Epithelial cell of esophagus (primary cell): ENCODE measurements at regions not wholly inside any gene's neighbourhood (a gene's known extent, or its start where the extent isn't known, plus 50 kb on each side); places are given as distances from the start of the nearest gene placed in this dataset.

Experiments used
- DNase-seq: peaks from one replicate; pipeline ENCODE4 v3.0.0; 2010; ENCODE audit warnings: low read depth
- H3K4me3 ChIP-seq: 2 replicates; pipeline ENCODE4 v1.5.1; 2011; ENCODE audit warnings: mild to moderate bottlenecking, low read length, control low read depth
- TF ChIP-seq, protein P1 (sequence below): IDR thresholded peaks from 2 replicates; pipeline ENCODE4 v1.5.1; 2011; ENCODE audit warnings: low read depth, mild to moderate bottlenecking, low read length, control low read depth, inconsistent platforms; ENCODE audit not compliant: insufficient read depth; ENCODE audit errors: missing control alignments

DNA sequence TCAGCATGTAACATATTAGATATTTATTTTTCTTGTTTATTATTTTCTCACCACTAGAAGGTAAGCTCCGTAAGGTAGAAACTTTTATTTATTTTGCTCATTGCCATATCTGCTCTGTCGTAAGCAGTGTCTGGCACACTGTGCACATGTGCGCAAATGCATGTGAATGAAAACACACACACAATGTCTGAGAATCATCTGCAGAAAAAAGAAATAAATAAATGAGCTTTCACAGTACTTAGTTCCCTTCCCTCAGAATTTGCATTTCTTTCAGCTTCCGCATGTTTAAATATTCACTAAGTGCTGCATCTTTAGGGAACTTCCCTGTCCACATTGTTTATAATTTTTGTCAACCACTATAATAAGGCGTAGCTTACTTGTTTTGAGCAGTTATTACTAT is 963.0 kb upstream of the PABPC4L start:
- DNase-seq, result no peak
- no peak overlapping the region for H3K4me3 ChIP-seq
- TF ChIP-seq, protein P1, sequence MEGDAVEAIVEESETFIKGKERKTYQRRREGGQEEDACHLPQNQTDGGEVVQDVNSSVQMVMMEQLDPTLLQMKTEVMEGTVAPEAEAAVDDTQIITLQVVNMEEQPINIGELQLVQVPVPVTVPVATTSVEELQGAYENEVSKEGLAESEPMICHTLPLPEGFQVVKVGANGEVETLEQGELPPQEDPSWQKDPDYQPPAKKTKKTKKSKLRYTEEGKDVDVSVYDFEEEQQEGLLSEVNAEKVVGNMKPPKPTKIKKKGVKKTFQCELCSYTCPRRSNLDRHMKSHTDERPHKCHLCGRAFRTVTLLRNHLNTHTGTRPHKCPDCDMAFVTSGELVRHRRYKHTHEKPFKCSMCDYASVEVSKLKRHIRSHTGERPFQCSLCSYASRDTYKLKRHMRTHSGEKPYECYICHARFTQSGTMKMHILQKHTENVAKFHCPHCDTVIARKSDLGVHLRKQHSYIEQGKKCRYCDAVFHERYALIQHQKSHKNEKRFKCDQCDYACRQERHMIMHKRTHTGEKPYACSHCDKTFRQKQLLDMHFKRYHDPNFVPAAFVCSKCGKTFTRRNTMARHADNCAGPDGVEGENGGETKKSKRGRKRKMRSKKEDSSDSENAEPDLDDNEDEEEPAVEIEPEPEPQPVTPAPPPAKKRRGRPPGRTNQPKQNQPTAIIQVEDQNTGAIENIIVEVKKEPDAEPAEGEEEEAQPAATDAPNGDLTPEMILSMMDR, result no peak

DNA sequence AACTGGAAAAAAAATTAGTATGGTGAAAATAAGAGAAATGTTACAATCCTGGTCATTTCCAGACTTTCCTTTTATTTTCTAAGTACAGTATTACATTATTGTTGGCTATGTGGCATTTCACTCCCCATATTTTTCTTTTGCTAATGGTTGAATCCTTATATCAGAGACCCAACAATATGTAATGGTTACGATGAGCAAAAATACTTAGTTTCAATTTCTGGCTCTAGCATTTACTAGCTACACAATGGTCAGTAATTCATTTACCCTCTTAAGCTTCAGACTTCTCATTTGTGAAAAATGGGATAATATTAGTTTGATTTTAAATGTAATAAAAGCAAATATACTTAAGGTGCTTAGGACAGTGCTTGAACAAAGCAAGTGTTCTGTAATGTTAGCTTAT is 942.9 kb upstream of the PABPC4L start:
- no peak overlapping the region for H3K4me3 ChIP-seq
- TF ChIP-seq, protein P1, result no peak
- DNase-seq, result no peak

DNA sequence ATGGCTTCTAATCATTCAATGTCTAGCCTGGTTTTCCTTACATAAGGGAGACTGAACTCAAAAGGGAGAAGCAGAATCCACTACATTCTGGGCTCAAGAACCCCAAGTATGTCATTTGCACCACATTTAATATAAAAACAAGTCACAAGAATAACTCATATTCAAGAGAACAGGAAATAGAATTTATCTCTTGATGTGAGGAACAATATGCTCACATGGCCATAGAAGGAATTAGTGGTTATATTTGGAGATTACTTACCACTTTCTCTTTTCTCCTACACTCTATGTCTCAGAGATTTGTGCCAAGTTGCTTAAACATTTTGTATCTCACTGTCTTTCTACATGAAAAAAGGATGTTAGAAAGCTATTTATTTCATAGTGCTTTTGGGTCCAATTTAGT is 922.6 kb upstream of the PABPC4L start:
- DNase-seq, result no peak
- TF ChIP-seq, protein P1, result no peak
- no peak overlapping the region for H3K4me3 ChIP-seq

DNA sequence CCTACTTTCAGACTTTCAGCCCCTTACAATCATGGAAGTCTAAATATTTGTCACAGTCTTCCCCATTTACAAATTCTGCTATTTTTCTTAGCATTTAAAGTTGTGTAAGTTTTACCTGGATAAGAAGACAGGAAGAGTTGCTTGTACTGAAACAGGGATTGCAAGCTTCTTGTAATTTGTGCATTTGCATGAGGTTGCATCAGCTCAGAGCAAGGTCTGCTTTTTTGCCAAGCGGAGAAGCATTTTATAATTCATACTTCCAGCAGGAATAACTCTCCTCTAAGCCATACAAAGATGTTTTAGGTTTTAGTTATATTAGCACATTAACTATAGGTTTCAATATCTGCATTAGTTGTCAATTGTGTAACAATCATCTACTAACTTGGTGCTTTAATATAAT is 922.0 kb upstream of the PABPC4L start:
- DNase-seq, result no peak
- TF ChIP-seq, protein P1, result no peak
- no peak overlapping the region for H3K4me3 ChIP-seq

DNA sequence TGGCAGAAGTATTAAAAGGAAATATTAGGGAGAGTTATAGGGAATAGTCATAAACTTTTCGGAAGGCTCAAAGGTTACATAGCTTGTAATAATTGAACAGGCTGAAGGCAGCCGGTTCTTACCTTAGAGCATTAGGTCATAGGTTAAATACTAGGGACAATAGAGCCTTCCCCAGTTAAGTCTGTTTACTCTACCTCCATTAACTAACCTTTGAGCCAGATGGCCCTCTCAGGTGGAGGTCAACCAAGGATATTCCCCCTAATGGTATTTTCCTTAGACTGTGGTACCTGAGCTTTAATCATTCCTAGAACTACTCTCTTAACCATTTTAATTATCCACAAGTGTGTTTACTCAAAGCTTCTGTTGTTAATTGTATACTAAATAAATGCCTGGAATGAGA is 920.9 kb upstream of the PABPC4L start:
- TF ChIP-seq, protein P1, result no peak
- DNase-seq, result no peak
- no peak overlapping the region for H3K4me3 ChIP-seq

DNA sequence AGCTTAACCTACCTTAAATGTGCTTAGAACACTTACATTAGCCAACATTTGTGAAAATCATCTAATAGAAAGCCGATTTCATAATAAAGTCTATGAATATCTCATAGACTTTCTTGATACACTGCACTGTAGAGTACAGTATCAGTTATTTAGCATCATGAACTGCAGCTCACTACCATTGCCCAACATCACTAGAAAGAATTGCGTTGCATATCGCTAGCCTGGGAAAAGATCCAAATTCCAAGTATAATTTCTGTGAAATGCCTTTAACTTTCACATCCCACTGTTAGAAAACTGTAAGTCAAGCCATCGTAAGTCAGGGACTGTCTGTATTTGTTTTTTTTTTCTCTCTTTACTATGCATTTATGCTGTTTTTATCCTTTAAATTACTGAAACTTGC is 918.6 kb upstream of the PABPC4L start:
- no peak for DNase-seq
- H3K4me3 ChIP-seq, result no peak overlapping the region

DNA sequence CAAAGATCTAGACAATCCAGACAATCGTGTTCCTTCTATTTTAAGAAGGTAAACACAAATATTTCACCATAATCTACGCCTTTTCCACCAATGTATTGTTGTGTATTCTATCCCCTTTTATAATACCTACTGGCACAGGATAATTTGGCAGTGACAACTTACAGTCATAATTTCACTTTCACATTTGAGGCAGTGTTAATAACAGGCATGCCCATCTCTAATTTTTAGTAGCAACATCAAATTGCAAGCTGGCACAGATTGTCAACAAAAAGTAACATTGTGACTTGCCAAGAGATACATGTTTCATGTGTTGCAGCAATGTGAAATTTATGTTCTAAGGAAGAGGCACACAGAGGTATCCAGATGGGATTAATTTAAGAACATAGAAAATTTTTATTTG is 912.5 kb upstream of the PABPC4L start:
- no peak overlapping the region for H3K4me3 ChIP-seq
- no peak for DNase-seq
- TF ChIP-seq, protein P1, result no peak

More for the DNA sequence above, 918.6 kb upstream of the PABPC4L start:
- TF ChIP-seq, protein P1, result no peak
